MV-4-11 (cell line): ENCODE measurements at regions not wholly inside any gene's neighbourhood (a gene's known extent, or its start where the extent isn't known, plus 50 kb on each side); places are given as distances from the start of the nearest gene placed in this dataset.
"Not testable (repeated sequence)": the region's sequence is repeated elsewhere in the genome, so short reads cannot be mapped to it uniquely, and the experiment has no call there.

Experiments
- DNase-seq: peaks from one replicate; lab custom pipeline; 2025; lab: John Stamatoyannopoulos, UW

DNA sequence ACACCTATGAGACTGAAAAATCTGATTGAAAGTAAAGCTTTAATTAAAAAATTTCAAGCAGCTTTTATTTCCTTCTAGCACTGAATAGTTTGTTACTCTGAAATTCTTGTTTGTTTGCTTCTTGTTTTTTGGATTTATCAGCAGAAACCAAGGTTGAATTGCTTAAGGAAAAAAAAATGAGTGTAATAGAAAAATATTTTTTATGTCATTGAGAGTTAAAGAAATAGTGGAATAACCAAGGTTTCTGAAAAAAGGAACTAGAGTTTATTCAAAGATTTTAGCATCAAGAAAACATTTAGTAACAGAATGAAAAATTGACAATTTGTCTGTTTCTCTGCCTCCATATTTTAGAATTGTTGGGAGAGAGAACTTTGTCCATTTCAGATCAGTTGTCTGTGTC lies 1852.2 kb downstream of the PCDH7 start:
- no peak for DNase-seq

DNA sequence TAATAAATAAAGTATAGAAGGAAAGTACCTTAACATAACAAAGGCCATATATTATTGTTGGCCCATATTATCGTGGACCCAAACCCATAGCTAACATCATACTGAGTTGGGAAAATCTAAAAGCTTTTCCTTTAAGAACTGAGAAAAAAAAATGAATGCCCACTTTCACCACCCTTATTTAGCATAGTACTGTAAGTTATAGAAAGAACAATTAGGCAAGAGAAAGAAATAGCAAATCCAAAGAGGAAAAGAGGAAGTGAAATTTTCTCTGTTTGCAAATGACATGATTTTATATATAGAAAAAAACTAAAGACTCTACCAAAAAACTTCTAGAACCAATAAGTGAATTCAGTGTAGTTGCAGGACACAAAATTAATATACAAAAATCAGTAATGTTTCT lies 1854.6 kb downstream of the PCDH7 start:
- peak; percentile 91 for DNase-seq

DNA sequence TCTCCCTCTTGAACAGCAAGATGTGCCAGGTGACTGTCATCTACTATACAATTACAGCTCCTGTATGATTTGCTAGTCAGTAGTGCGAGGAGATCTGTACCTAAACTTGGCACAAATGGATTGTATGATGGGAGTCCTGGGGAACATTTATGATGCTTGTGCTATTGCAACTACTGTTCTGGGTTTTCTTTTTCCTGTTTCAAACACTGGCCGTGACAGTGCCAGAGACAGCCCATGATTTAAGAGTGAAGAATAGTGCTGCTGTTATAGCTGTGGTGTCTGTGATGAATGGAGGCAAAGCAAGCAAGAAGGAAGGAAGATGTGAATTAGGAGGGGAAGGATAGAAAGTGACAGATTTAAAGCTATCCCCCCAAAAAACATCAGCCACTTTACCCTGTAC lies 1868.9 kb downstream of the PCDH7 start:
- DNase-seq, result no peak

DNA sequence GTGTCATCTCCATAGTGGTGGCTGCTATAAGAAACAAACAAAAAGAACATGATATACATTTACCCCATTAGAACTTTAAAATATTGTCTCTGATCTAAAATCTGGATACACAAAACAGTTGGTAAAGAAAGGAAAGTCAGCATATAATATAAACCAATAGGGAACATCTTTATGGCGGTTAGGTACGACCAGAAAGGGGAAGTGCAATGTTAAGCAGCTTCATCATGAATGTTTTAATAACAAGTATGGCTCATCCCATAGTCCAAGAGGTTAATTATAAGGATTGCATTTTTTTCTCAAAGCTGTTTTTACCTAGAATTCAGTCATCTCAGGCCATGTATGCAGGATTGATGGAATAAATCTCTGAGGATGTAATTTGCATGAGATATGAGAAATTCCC lies 1869.7 kb downstream of the PCDH7 start:
- peak; percentile 31 for DNase-seq

DNA sequence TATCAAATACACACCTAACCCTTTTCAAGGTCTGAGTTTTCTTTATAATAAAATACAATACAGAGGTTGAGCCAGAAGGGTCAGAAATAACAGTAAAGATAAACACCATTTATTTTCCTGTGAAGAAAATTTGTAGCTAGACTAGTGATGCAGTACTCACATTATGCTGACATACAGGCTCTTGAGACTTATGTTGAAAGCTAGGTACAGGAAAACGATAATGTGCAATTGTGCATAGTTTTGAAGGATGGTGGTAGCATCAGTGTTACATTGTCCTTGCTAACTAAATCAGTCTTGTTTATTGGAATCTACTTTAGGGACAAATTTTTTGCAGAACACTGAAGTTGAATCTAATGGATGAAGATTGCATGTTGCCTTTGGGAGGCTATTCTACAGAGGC lies 1877.2 kb downstream of the PCDH7 start:
- no peak for DNase-seq

DNA sequence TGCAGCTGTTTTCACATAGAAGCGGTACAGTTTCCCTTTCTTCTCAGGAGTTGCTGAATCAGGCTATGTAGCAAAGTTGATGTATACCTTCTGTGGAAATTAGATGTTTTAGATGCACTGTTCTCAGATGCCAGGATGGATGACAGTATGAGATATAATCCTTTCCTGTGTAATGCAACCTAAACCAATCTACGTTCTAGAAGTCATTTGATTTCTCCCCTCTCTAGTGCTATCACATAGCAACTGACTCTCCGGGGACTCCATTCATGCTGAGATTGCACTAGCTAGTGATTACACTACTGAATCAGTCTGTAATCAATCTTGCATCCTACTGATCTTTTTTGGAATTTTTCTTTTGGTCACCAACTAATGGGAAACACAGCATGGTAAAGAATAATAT lies 1881.7 kb downstream of the PCDH7 start:
- DNase-seq, result no peak

DNA sequence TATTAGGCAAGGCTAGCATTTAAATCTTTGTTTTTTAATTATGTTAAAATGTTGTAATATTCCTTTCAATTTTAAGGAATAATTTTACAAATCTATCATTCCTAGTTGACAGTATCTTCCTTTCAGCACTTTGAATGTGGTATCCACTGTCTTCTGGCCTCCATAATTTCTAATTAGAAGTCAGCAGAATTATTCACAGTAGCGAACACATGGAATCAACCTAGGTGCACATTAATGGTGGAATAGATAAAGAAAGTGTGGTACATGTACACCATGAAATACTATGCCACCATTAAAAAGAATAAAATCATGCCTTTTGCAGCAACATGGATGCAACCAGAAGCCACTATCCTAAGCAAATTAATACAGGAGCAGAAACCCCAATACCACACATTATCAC lies 1887.8 kb downstream of the PCDH7 start:
- no peak for DNase-seq

DNA sequence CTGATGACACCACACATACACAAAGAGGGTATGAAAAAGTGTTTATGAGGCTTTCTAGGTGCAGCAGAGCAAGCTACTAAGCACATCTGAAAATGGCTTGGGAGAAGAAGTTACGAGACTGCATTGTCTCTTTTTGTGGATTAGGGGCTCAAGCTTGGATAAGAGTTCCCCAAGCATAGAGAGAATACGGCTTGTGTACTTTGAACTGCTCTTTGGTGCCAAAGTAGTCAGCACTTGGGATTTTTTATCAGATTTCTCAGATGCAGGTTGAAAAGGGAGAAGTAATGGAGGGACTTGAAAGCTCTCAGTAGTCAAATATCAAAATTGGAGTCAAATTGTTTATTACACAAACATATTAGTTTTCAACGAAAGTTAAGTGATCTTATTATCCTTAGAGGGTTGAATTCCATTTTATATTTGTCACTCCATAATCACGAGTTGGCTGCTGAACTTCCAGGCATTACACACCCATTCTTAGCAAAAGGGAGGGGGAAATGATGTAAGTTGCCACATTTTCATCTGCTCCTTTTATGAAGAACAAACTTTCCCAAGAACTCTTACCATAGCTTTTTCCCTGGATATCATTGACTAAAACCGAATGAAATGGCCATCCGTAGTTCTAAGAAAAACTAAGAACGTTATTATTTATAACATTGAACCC lies 1904.9 kb downstream of the PCDH7 start:
- no peak for DNase-seq

DNA sequence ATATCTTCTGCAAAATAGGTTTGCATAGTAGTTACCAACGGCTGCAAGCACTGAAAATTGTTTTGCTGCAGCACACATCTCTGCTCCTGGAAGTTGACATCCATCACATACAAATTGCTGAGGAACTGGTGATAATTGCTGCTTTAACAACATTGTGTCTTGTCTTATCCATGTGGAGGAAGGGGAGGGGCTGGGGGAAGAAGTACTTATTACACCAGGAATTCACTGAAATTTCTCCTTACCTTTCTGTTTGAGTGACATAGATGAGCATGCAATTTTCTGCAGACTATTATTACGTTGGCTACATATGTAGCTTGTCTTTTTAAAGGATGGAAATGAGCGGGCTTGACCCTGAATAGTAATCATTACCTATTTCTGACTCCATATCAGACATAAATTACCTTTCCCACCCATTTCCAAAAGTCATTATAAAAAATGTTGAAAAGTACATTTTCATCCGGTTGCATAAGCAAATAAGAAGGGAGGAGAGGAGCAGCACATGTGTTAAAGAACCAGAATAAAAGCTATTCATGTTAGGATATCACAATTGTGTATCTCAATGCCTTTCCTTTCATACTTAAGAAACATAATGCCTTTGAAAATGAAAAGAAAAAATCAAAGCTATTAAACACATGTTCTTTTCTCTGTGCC lies 1905.6 kb downstream of the PCDH7 start:
- no peak for DNase-seq

DNA sequence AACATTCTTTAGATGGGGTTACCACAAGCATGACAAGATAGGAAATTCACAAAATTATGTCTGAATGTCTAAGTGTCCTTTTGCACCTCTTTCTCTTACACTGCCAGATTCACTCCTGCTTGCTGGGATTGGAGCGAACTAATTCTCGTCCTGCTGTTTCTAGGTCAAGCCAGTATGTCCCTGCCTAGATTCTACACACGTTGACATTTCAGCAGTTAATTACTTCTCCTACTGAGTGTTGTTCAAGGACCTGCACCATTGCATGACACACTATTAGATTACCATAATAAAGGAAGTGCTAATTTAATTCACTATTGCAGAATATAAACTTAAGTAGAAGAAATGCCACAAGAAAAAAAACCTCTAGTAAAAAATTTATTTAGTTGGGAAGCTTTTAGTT lies 1911.7 kb downstream of the PCDH7 start:
- DNase-seq, result no peak

DNA sequence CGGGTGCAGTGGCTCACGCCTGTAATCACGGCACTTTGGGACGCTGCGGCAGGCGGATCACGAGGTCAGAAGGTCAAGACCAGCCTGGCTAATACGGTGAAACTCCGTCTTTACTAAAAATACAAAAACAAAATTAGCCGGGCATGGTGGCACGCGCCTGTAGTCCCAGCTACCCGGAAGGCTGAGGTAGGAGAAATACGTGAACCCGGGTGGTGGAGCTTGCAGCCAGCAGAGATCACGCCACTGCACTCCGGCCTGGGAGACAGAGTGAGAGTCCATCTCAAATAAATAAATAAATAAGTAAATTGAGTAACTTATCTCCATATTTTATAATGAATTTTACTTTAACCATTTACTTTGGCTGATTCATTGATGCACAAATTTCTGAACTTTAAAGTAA lies 1913.3 kb downstream of the PCDH7 start:
- no peak for DNase-seq

DNA sequence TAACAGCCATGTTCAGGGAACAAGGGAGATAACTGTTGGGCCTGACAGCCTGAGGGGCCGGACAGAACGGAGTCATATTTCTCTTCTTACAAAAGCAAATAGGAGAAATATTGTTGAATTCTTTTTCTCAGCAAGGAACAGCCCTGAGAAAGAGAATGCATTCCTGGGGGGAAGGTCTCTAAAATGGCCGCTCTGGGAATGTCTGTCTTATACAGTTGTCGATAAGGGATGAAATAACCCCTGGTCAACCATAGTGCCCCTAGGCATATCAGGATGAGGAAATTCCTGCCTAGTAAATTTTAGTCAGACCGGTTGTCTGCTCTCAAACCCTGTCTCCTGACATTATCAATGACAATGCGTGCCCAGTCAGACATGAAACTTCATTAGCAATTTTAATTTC lies 1925.5 kb downstream of the PCDH7 start:
- DNase-seq, result no peak

DNA sequence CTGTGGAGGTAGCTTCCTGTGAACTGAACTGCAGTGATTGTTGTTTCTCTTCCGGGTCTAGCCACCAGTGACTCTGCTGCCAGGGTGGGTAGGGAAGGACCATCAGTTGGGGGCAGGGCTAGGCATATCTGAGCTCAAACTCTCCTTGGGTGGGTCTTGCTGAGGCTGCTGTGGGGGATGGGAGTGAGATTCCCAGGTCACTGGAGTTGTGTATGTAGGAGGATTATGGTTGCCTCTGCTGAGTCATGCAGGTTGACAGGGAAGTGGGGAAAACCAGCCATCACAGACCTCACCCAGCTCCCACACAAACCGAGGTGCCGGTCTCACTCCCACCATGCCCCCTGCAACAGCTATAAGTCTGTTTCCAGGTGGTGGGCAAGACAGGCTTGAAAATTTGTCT lies 1937.8 kb downstream of the PCDH7 start:
- no peak for DNase-seq

DNA sequence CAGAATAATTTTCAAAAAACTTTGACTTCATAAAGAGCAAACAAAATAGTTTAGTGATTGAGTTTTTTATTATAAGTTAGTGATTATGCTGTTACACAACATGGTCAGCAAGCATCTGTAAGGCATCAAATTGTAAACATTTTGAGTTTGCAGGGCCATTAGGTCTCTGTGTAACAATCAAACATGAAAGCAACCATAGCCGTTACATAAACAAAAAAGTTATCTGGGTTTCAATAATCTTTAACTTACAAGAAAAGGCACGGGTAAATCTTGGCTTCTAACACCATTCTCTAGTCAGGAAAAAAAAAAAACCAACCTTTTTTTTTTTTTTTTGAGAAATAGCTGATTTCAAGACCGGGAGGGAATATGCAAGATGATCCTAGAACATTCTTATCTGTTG lies 1941.1 kb downstream of the PCDH7 start:
- no peak for DNase-seq

DNA sequence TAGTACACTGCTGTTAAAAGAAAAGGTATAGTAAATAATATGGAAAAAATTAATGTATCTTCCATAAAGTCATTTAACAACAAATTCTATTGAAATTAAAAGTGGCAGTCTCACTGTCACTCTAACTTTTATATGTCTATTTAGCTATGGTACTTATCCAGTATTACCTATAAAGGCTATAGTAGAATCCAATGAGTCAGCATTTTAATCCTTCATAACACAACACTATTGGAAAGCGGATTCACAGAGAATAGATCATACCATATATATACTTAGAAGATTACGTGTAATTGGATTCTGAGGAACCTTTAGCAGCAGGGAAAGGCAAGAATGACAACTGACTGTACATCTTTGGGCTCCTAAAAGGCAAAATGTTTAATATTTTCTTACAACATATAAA lies 1942.6 kb downstream of the PCDH7 start:
- DNase-seq, result no peak

DNA sequence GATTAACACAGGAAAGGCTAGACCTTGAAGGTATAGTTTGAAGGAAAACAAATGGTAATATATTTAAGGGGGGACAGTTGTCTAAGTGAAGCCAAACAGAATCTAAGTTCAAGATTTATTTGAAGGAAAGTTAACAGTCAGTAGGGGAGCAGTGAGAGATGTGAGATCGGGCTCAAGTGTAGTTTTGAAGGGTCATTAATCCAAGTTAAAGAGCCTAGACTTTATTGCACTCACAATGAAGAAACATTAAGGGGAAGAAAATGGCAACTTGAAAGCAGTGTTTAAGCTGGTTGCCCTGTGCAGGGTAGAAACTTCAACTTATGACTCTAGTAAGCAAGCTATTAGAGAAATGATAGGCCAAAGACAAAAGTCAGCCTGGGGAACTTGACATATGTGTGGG lies 1952.2 kb downstream of the PCDH7 start:
- no peak for DNase-seq

DNA sequence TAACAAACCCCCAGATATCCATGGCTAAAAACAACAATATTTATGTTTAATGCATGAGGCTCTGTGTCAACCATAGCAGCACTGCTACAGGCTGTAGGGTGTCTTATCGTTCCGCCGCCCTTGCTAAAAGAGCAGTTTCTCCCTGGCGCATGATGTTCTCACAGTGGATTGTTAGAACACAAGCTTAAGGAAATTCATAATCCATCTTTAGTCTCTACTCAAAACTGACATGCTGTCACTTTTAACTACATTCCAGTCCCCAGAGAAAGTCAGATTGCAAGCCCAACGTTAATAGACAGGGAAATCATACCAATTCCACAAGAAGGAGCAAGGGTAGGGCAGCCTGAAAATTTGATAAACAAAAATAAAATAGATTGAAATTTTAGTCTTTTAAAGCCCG lies 1960.8 kb downstream of the PCDH7 start:
- no peak for DNase-seq

DNA sequence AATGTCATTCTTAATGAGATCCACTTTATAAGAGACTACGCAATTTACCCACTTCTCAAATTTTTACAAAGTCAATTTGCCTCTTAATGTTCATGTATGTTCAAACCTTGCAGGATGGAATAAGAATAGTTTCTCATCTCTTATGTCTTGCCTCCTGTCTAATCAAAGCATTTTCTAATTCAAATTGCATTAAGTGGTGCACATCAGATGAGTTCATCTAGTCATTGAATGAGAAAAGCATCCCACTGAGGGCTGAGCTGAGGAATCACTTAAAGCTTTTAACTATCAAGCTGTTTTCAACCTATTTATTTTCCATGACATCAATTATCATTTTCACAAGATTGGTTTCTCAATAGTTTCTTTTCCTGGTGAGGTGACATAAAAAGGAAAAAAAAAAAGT lies 1964.0 kb downstream of the PCDH7 start:
- no peak for DNase-seq

DNA sequence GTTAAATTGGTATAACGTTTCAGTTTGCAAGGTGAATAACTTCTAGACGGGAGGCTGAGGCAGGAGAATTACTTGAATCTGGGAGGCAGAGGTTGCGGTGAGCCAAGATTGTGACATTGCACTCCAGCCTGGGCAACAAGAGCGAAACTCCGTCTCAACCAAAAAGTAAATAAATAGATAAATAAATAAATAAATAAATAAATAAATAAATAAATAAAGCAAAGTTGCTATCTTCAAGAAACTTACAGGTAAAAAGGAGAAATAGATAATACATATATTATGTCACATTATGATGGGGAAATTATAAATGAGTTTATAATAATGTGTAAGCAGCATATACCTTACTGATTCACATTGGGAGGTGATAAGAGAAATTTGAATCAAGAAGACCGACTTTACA lies 1966.0 kb downstream of the PCDH7 start:
- no peak for DNase-seq

DNA sequence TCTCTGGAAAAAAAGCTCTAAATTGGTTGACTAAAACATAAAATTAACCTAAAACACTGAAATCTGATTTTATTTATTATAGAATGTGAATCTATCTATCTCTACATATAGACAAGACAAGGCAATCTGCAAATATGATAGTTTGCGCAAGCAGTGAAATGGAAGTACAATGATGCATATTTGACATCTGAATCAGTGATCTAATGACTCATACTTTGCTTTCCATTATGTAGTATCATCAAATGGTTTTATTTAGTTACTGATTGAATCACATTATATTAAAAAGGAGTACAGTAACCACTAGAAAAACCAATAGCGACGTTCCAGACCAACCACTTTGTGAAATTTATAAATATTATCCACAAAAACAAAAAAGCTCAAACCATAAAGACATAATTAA lies 1969.3 kb downstream of the PCDH7 start:
- no peak for DNase-seq

DNA sequence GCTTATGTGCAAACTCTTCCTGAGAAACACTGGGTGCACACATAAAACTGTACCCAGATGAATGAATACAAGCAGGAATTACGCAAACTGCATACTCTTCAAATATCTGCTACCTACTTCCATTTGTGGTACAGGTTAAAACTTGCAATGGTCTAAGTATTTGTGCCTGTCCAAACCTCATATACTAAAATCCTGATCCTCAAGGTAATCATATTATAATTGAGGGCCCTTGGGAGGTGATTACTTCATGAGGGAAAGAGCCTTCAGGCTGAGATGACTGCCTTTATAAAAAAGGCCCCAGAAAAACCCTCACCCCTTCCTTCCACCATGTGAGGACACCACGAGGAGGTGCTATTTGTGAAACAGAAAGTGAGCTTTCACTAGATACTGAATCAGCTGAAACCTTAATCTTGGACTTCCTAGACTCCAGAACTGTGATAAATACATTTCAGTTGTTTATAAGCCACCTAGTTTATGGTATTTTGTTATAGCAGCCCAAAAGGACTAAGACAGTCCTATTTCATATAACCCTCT lies 1977.2 kb downstream of the PCDH7 start:
- DNase-seq, result peak; percentile 33

DNA sequence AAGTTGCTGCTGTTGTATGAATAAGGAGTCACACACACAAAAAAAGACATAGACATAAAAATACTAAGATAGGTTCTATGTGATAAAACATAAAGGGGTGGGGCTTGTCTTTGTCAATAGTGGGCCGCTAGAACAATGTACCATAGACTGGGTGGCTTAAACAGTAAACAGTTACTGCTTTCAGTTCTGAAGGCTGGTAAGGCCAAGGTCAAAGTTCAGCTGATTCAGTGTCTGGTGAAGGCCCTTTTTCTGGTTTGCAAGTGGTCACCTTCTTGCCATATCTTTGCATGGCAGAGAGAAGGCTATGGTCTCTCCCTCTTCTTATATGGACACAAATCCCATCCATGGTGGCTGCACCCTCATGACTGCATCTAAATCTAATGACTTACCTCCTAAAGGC lies 1980.7 kb downstream of the PCDH7 start:
- DNase-seq, result no peak

DNA sequence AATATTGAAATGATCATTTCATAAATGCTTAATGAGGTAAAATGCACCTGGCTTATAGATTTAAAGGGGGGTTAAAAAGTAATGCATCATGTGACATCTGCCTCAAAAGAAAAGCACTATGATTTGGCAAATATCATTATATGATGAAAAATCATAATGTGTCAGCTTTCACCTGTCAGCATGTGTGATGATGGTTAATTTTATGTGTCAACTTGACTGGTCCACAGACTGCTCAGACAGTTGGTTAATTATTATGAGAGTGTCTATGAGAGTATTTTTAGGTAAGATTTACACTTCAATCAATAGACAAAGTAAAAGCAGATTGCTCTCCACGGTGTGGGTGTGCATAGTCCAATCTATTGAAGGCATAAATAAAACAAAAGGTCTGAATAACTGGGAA lies 1986.7 kb downstream of the PCDH7 start:
- DNase-seq, result no peak

DNA sequence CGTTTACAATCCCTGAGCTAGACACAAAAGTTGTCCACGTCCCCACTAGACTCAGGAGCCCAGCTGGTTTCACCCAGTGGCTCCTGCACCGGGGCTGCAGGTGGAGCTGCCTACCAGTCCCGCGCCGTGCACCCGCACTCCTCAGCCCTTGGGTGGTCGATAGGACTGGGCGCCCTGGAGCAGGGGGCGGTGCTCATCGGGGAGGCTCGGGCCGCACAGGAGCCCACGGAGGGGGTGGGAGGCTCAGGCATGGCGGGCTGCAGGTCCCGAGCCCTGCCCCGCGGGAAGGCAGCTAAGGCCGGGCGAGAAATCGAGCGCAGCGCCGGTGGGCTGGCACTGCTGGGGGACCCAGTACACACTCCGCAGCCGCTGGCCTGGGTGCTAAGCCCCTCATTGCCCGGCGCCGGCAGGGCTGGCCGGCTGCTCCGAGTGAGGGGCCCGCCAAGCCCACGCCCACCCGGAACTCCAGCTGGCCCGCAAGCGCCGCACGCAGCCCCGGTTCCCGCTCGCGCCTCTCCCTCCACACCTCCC lies 1996.0 kb downstream of the PCDH7 start:
- not testable (repeated sequence) for DNase-seq
